HEK293T (cell line): ENCODE measurements at regions not wholly inside any gene's neighbourhood (a gene's known extent, or its start where the extent isn't known, plus 50 kb on each side); places are given as distances from the start of the nearest gene placed in this dataset.

ENCODE experiments used
- BHLHE40 ChIP-seq: fragments of 450-650 bp; IDR thresholded peaks from 2 replicates; pipeline ENCODE4 v1.6.1; 2016; ENCODE audit warnings: mild to moderate bottlenecking, moderate library complexity, borderline replicate concordance
- FOXK2 ChIP-seq: fragments of 450-650 bp; IDR thresholded peaks from 2 replicates; pipeline ENCODE4 v1.6.1; 2016; ENCODE audit warnings: mild to moderate bottlenecking
- L3MBTL2 ChIP-seq: fragments of 450-650 bp; conservative IDR thresholded peaks from 2 replicates; pipeline ENCODE4 v1.6.1; 2016; ENCODE audit warnings: mild to moderate bottlenecking
- TARDBP ChIP-seq: fragments of 450-650 bp; IDR thresholded peaks from 2 replicates; pipeline ENCODE4 v1.6.1; 2016

GRCh38 chr21:23401278-23401677, 2206.0 kb downstream of the MRPL39 start:
- TF ChIP-seq TARDBP = no peak
- no peak for TF ChIP-seq L3MBTL2
- TF ChIP-seq FOXK2 = no peak
- TF ChIP-seq BHLHE40 = no peak
